ENCODE measurements at regions not wholly inside any gene's neighbourhood (a gene's known extent, or its start where the extent isn't known, plus 50 kb on each side); places are given as distances from the start of the nearest gene placed in this dataset.

GRCh38 chr17:79541056-79541850, 69.6 kb downstream of the RBFOX3 start:
- TF ChIP-seq CTCF (IDR thresholded peaks at IDR 0.05; ENCODE audit: poor library complexity, severe bottlenecking) = no peak
- no peak for TF ChIP-seq EP300 (conservative IDR thresholded peaks at IDR 0.05; ENCODE audit: poor library complexity, severe bottlenecking)

Measured in neural cell (in vitro differentiated cells).